SK-N-SH treated with all-trans-retinoic acid at 6 μM for 48 hours (cell line): ENCODE measurements at regions not wholly inside any gene's neighbourhood (a gene's known extent, or its start where the extent isn't known, plus 50 kb on each side); places are given as distances from the start of the nearest gene placed in this dataset.

Experiments
- ATAC-seq: fragments of 200-7000 bp; cut with Tn5 transposase; 3 replicates; pipeline ENCODE4 v1.9.1; 2020; ENCODE audit warnings: mild to moderate bottlenecking, moderate library complexity
- ARNTL ChIP-seq: fragments of 450-650 bp; formaldehyde crosslinking; IDR thresholded peaks from 2 replicates; pipeline ENCODE4 v1.5.0; 2020; ENCODE audit warnings: low read depth, mild to moderate bottlenecking, moderate library complexity, borderline replicate concordance
- BACH2 ChIP-seq: fragments of 250-450 bp; sonication (Bioruptor Pico); IDR thresholded peaks from 2 replicates; pipeline ENCODE4 v1.9.0; 2021; ENCODE audit warnings: mild to moderate bottlenecking, borderline replicate concordance
- CREB5 ChIP-seq: fragments of 250-450 bp; sonication (Bioruptor Pico); IDR thresholded peaks from 2 replicates; pipeline ENCODE4 v1.5.1; 2020; ENCODE audit warnings: low read depth, mild to moderate bottlenecking, moderate library complexity
- CSDC2 ChIP-seq: fragments of 250-450 bp; sonication (Bioruptor Pico); IDR thresholded peaks from 2 replicates; pipeline ENCODE4 v1.5.0; 2020; ENCODE audit warnings: mild to moderate bottlenecking, moderate library complexity
- CSRNP3 ChIP-seq: fragments of 250-450 bp; sonication (Bioruptor Pico); IDR thresholded peaks from 2 replicates; pipeline ENCODE4 v1.5.1; 2021; ENCODE audit warnings: mild to moderate bottlenecking, moderate library complexity
- ESRRG ChIP-seq: fragments of 250-450 bp; sonication (Bioruptor Pico); IDR thresholded peaks from 2 replicates; pipeline ENCODE4 v1.6.1; 2021; ENCODE audit warnings: mild to moderate bottlenecking
- GLIS3 ChIP-seq: fragments of 250-450 bp; sonication (Bioruptor Pico); IDR thresholded peaks from 2 replicates; pipeline ENCODE4 v1.5.0; 2020; ENCODE audit warnings: mild to moderate bottlenecking, moderate library complexity
- ISL1 ChIP-seq: fragments of 250-450 bp; sonication (Bioruptor Pico); IDR thresholded peaks from 2 replicates; pipeline ENCODE4 v2.1.2; 2022; ENCODE audit warnings: mild to moderate bottlenecking, moderate library complexity
- OSR1 ChIP-seq: fragments of 250-450 bp; sonication (Bioruptor Pico); IDR thresholded peaks from 2 replicates; pipeline ENCODE4 v1.8.0; 2022; ENCODE audit warnings: moderate library complexity, mild to moderate bottlenecking, inconsistent platforms
- PATZ1 ChIP-seq: fragments of 250-450 bp; sonication (Bioruptor Pico); IDR thresholded peaks from 2 replicates; pipeline ENCODE4 v1.8.0; 2020; ENCODE audit warnings: mild to moderate bottlenecking, moderate library complexity, borderline replicate concordance
- PPARA ChIP-seq: fragments of 250-450 bp; sonication (Bioruptor Pico); IDR thresholded peaks from 2 replicates; pipeline ENCODE4 v1.5.0; 2020; ENCODE audit warnings: mild to moderate bottlenecking, borderline replicate concordance
- RARB ChIP-seq: fragments of 250-450 bp; sonication (Bioruptor Pico); IDR thresholded peaks from 2 replicates; pipeline ENCODE4 v1.8.0; 2021; ENCODE audit warnings: mild to moderate bottlenecking, moderate library complexity
- SNAI2 ChIP-seq: fragments of 250-450 bp; sonication (Bioruptor Pico); IDR thresholded peaks from 2 replicates; pipeline ENCODE4 v1.5.0; 2020; ENCODE audit warnings: mild to moderate bottlenecking, moderate library complexity
- TCF4 ChIP-seq: fragments of 250-450 bp; sonication (Bioruptor Pico); IDR thresholded peaks from 2 replicates; pipeline ENCODE4 v1.8.0; 2021; ENCODE audit warnings: mild to moderate bottlenecking, moderate library complexity, borderline replicate concordance
- TOX ChIP-seq: fragments of 250-450 bp; sonication (Bioruptor Pico); IDR thresholded peaks from 2 replicates; pipeline ENCODE4 v1.8.0; 2021; ENCODE audit warnings: mild to moderate bottlenecking, moderate library complexity, borderline replicate concordance
- TSHZ2 ChIP-seq: fragments of 250-450 bp; sonication (Bioruptor Pico); IDR thresholded peaks from 2 replicates; pipeline ENCODE4 v1.5.0; 2020; ENCODE audit warnings: mild to moderate bottlenecking, moderate library complexity
- ZC3H10 ChIP-seq: fragments of 250-450 bp; sonication (Bioruptor Pico); IDR thresholded peaks from 2 replicates; pipeline ENCODE4 v1.5.1; 2021; ENCODE audit warnings: mild to moderate bottlenecking, moderate library complexity
- ZFP3 ChIP-seq: fragments of 250-450 bp; sonication (Bioruptor Pico); IDR thresholded peaks from 2 replicates; pipeline ENCODE4 v1.5.0; 2020; ENCODE audit warnings: mild to moderate bottlenecking, moderate library complexity
- ZFP30 ChIP-seq: fragments of 450-650 bp; formaldehyde crosslinking; IDR thresholded peaks from 2 replicates; pipeline ENCODE4 v1.5.0; 2022; ENCODE audit warnings: mild to moderate bottlenecking, moderate library complexity
- ZNF565 ChIP-seq: fragments of 450-650 bp; formaldehyde crosslinking; conservative IDR thresholded peaks from 2 replicates; pipeline ENCODE4 v1.5.0; 2020; ENCODE audit warnings: low read depth, mild to moderate bottlenecking, moderate library complexity
- ZNF8 ChIP-seq: fragments of 450-650 bp; formaldehyde crosslinking; IDR thresholded peaks from 2 replicates; pipeline ENCODE4 v1.5.0; 2020; ENCODE audit warnings: mild to moderate bottlenecking, moderate library complexity

- no peak for ATAC-seq
Measured at GRCh38 chr12:113581342-113581741, 109.7 kb upstream of the LHX5 start.

GRCh38 chr12:113580437-113580836 lies 108.8 kb upstream of the LHX5 start:
- TF ChIP-seq BACH2 (no peak), CSDC2 (CRISPR knock-in tag) (no peak), ZC3H10 (no peak), TOX (CRISPR knock-in tag) (no peak), CSRNP3 (no peak), TCF4 (CRISPR knock-in tag) (no peak), ZNF8 (CRISPR knock-in tag) (no peak)
- ATAC-seq, result no peak

More at GRCh38 chr12:113581342-113581741, 109.7 kb upstream of the LHX5 start:
- TF ChIP-seq ZNF8 (CRISPR knock-in tag) (no peak), ZC3H10 (no peak), OSR1 (CRISPR knock-in tag) (no peak), TSHZ2 (CRISPR knock-in tag) (no peak), PATZ1 (CRISPR knock-in tag) (no peak), ZFP3 (no peak), TCF4 (CRISPR knock-in tag) (no peak), SNAI2 (CRISPR knock-in tag) (no peak), ZNF565 (CRISPR knock-in tag) (no peak)

- no peak for ATAC-seq
- no peak for TF ChIP-seq ISL1 (CRISPR knock-in tag)
- no peak for TF ChIP-seq CREB5
- no peak for TF ChIP-seq TOX (CRISPR knock-in tag)
- no peak for TF ChIP-seq ARNTL (CRISPR knock-in tag)
- TF ChIP-seq OSR1 (CRISPR knock-in tag), result no peak
Measured at GRCh38 chr12:113577464-113578129, 105.9 kb upstream of the LHX5 start.

- no peak for ATAC-seq
- TF ChIP-seq SNAI2 (CRISPR knock-in tag), result no peak
- no peak for TF ChIP-seq TOX (CRISPR knock-in tag)
- no peak for TF ChIP-seq CSRNP3
- no peak for TF ChIP-seq GLIS3 (CRISPR knock-in tag)
- TF ChIP-seq ZFP30 (CRISPR knock-in tag), result no peak
- no peak for TF ChIP-seq ISL1 (CRISPR knock-in tag)
- TF ChIP-seq CSDC2 (CRISPR knock-in tag), result no peak
- TF ChIP-seq ZFP3, result no peak
- no peak for TF ChIP-seq OSR1 (CRISPR knock-in tag)
- no peak for TF ChIP-seq CREB5
- no peak for TF ChIP-seq TSHZ2 (CRISPR knock-in tag)
- TF ChIP-seq RARB (CRISPR knock-in tag), result no peak
- no peak for TF ChIP-seq TCF4 (CRISPR knock-in tag)
- no peak for TF ChIP-seq PPARA (CRISPR knock-in tag)
- TF ChIP-seq ESRRG, result no peak
Measured at GRCh38 chr12:113575386-113575785, 103.7 kb upstream of the LHX5 start.
